Cardiac septum (tissue), 1 donor: ENCODE measurements at regions not wholly inside any gene's neighbourhood (a gene's known extent, or its start where the extent isn't known, plus 50 kb on each side); places are given as distances from the start of the nearest gene placed in this dataset.

Experiments used
- DNase-seq: peaks from one replicate; pipeline ENCODE4 v3.0.0-alpha.2; 2020; ENCODE audit warnings: low spot score
- intact Hi-C: fragments of 100-400 bp; cut with DNase I; formaldehyde crosslinking; loops from one replicate; pipeline ENCODE4 v1.14.0; 2022
- donor health status: DM: no; HTN: no; CAD: no.

GRCh38 chr6:100194535-100194934 lies 200.5 kb upstream of the MCHR2 start:
- intact Hi-C loops = no loop called here
- no peak for DNase-seq

DNA sequence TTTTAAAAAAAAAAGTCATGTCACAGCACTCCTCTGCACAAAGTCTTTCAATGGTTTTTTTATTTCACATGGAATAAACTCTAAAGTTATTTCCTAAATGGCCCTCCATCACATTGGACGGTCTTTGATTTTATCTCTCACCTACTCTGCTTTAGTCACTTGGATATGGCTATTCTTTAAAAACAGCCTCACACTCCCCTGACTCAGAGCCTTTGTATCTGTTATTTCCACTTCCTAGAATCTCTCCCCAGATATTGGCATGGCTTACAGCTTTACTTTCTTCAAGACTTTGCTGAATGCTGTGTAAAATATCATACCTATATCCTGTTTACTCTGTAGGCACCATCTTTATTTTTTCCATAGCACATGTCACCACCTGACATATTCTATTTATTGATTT lies 194.7 kb upstream of the MCHR2 start:
- DNase-seq = no peak
- intact Hi-C loops = no loop called here

DNA sequence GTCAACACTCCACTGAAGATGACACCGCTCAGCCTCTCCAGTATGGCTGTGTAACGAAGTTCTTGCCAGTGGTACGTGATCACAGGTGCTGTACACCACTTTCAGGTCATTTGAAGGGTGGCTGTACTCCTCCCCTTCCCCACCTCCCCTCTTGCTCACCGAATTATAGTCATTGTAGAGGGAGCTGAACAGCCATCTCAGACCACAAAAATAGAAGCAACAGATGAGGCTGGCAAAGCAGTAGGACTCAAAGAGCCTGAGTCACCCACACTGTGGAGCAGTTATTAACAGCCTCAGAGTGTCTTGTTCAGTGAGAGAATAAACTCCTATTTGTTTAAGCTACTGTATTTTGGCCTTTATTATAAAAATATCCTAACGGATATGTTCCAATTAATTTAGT lies 192.5 kb upstream of the MCHR2 start:
- DNase-seq = no peak
- intact Hi-C loops = no loop called here

DNA sequence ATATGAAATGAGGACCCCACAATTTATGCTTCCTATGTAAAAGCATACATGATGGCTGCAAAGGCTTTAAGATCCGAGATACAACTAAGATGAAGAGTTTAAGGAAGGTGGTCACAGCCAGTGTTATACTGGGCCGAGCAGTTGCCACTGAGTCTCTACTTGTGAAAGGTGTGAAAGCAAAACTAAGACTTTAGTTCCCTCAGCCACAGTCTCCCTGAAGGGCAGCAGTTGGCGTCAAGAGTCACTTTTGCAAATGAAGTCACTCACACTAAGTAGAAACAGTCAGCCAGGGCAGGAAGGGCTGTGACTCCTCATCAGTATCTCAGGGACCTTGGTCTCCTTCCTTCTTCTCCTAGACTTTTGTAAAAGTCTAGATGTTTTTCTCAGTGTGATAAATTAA lies 191.6 kb upstream of the MCHR2 start:
- intact Hi-C loops = no loop called here
- no peak for DNase-seq

DNA sequence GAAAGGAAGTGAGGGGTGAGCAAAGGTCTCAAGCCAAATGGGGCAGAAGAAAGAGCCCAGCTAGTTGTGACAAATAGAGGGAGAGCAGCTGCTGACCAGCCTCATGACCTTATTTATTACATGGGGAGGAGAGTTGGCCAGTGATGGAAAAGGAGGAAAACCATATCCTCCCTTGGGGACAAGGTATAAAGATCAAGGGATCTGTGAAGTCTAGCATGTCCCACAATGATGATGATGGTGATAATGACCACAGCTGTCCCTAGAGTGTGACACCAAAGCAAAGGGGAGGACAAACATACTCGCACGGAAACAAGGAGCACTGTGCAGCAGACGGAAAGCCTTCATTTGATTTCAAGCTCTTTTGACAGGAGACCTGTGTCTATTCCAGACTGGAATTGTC lies 190.4 kb upstream of the MCHR2 start:
- intact Hi-C loops = no loop called here
- DNase-seq = no peak

GRCh38 chr6:100182313-100182712 lies 188.3 kb upstream of the MCHR2 start:
- intact Hi-C loops = no loop called here

DNA sequence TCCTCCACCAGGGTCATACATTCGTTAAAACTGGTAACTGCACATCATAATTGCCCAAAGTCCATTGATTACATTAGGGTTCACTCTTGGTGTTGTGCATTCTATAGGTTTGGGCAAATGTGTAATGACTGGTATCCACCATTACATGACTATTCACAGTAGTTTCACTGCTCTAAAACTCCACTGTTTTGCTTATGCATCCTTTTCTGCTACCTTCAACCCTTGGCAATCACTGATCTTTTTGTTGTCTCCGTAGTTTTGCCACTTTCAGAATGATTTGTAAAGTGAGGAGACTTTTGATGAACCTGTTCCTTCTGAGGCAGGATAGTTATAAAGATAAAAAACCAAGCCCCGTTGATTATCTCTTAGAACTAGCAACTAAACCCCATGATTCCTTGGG lies 187.3 kb upstream of the MCHR2 start:
- intact Hi-C loops = no loop called here
- no peak for DNase-seq

More at GRCh38 chr6:100182313-100182712, 188.3 kb upstream of the MCHR2 start:
- no peak for DNase-seq

DNA sequence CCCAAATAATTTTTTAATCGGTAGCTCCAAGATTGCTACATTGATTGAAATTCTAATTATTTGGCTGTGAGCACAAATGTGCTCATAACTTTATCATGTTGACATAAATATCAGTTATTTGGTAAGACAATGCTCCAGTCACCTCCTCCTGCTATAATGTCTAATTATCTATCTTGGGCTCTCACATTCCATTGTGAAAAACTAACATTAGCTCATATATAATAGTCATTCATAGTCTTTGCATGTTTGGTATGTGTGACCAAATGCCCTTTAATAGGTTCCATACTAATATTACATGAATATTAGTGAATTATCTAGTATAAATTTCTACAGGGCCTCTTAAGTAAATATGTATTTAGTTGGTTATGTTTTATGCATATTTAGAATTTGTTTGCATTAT lies 185.6 kb upstream of the MCHR2 start:
- DNase-seq = no peak
- intact Hi-C loops = no loop called here

GRCh38 chr6:100177956-100178355 lies 183.9 kb upstream of the MCHR2 start:
- DNase-seq = no peak
- intact Hi-C loops = no loop called here

DNA sequence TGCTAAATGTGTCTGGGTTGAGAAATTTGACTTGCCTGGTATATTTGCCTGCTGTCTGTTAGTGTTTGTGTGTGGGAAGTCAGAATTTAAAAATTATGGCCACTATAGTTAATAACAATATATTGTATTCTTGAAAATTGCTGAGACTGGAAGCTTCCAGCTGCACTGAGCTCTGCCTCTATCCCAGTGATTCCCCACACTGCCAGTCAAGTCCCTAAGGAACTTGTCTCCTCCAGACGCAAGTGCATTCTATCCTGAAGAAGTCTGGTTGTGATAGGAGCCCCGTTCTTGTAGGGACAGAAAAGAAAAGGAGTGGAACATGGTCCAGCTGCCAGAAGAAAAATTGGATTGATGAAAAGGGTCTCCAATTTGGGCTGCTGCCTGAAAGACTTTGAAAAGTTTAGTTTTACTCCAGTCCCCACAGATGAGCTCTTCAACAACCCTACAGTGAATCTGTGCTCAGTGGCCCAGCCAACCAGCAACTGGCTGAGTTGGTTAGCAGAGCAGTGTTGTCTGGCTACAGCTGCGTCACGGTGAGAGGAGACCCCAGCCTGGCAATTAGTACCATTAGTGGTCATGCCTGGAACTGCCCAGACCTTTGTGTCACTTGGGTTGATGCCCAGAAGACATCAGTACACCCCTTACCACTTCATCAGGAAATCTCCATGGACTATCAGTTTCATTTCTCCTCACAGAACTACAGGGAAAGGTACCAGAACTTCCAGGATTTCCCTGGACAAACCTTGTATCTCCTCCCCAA lies 183.1 kb upstream of the MCHR2 start:
- no peak for DNase-seq
- intact Hi-C loops = no loop called here

- no peak for DNase-seq
- intact Hi-C loops = no loop called here
Observed at GRCh38 chr6:100176311-100176950, 182.4 kb upstream of the MCHR2 start.

DNA sequence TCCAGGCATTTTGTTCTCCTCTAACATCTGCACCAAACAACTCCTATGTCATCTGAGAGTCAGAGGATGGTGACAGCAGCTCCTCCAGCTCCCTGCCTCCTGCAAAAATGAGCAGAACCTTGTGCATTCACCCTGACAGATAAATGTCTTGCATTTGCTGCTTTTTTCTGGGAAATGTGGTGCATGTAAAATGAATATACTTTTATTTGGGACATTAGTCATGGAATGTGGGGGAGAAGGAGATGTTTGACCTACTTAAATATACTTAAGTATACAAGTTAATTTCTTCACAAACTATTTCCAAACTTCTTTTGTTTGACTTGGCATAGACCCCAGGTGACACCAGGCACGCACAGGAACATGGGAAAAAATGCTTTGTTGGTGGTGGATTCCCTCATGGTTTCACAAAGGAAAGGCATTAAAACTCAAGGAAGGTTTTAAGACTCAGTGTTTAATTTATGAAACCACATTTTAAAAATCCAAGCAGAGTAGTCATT lies 181.8 kb upstream of the MCHR2 start:
- intact Hi-C loops = no loop called here
- no peak for DNase-seq

GRCh38 chr6:100173211-100173610 lies 179.2 kb upstream of the MCHR2 start:
- intact Hi-C loops = no loop called here
- no peak for DNase-seq

- DNase-seq = no peak
- intact Hi-C loops = no loop called here
Observed at GRCh38 chr6:100172322-100172713, 178.3 kb upstream of the MCHR2 start.

GRCh38 chr6:100171533-100172321 lies 177.7 kb upstream of the MCHR2 start:
- intact Hi-C loops = no loop called here
- no peak for DNase-seq

DNA sequence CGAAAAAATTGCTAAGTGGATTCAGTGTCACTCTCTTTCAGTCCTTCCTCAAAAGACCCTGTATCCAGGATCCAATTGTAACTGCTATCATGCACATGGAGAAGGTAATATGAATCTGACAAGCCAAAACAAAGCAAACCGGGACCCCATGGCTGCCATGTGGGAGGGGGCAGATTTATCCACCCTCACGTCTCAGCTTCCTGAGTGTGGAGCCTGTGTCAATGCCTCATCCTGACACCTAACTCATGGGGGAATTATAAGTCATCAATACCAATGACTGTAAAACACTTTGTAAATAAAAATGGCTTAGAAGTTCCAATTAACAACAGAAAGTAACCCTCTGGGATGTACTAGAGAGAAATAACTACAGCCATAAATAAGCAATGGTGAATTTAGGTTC lies 174.1 kb upstream of the MCHR2 start:
- DNase-seq = no peak
- intact Hi-C loops = no loop called here

- intact Hi-C loops = no loop called here
- DNase-seq = no peak
Observed at GRCh38 chr6:100167585-100167984, 173.6 kb upstream of the MCHR2 start.

DNA sequence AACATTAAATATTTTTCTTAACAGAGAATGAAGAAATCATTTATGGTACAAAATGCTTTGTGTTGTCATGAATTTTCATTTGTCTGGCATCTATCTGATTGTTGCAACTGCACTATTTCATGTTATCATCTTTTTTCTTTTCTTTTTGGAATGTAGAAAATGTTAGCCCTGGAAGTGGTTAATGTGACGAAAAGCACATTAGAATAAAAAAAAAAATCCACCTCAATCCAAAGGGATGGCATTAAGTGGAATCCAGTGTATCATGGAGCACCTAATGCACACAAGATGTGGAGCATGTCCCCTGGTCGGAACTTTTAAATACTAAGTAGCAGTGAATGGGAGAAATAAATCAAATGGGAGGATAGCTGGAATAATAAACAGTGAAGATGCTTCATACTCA lies 172.9 kb upstream of the MCHR2 start:
- intact Hi-C loops = no loop called here
- no peak for DNase-seq

GRCh38 chr6:100165442-100165841 lies 171.4 kb upstream of the MCHR2 start:
- intact Hi-C loops = no loop called here
- no peak for DNase-seq

DNA sequence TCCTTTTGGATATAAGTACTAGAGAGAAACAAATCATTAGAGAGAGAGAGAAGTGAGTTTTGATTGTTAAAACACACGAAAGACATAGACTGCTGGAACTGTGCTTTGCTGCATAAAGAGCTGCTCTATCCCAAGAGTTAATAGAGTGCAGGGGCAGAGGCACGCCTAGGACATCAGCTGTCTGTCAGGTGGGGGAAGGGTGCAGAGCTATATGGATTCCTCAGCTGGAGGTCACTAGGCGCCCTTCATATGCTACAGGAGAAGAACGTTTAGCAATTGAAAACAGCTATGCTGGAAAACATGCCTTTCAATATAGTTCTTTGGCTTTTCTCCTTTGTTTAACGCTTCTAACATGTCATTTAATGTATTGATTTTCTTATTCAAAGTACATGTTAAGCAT lies 169.0 kb upstream of the MCHR2 start:
- intact Hi-C loops = no loop called here
- no peak for DNase-seq
